ENCODE measurements at regions not wholly inside any gene's neighbourhood (a gene's known extent, or its start where the extent isn't known, plus 50 kb on each side); places are given as distances from the start of the nearest gene placed in this dataset.

GRCh38 chr2:111705711-111706336, 178.2 kb downstream of the ANAPC1 start:
- DNase-seq (peak; percentile 44), ATAC-seq (peak; percentile 53)
- Mint-ChIP-seq H3K36me3 (ENCODE audit: low read depth) (no peaks in the 10 kb centered on the region), H3K4me1 (ENCODE audit: low read depth) (peaks cover 45% of the 10 kb centered on the region), H3K27ac (peak overlapping the region; percentile 60), H3K4me3 (no peak overlapping the region), H3K27me3 (ENCODE audit: low read depth) (peaks cover 6% of the 10 kb centered on the region), H3K9me3 (ENCODE audit: insufficient read depth) (no peaks in the 10 kb centered on the region)
- CTCF ChIA-PET, result interaction anchor here (0.9 kb wide), 1 partner anchor 10 kb away, joined by 3 read pairs; no protein-coding TSS in a partner anchor
- POLR2A ChIA-PET, result interaction anchor here (0.6 to 0.7 kb wide), 2 partner anchors 182 to 1283 kb away, joined by 3 to 4 read pairs; no protein-coding TSS in a partner anchor

GRCh38 chr2:111706481-111707001, 177.5 kb downstream of the ANAPC1 start:
- Mint-ChIP-seq H3K9me3 (ENCODE audit: insufficient read depth) (no peaks in the 10 kb centered on the region), H3K27me3 (ENCODE audit: low read depth) (peaks cover 10% of the 10 kb centered on the region), H3K4me1 (ENCODE audit: low read depth) (peaks cover 42% of the 10 kb centered on the region), H3K4me3 (no peak overlapping the region), H3K36me3 (ENCODE audit: low read depth) (no peaks in the 10 kb centered on the region), H3K27ac (no peak overlapping the region)
- ChIA-PET CTCF (interaction anchor here (0.9 kb wide), 1 partner anchor 11 kb away, joined by 3 read pairs; no protein-coding TSS in a partner anchor), POLR2A (interaction anchor here (0.6 to 0.7 kb wide), 4 partner anchors 11 to 1283 kb away, joined by 3 to 4 read pairs (median 4); no protein-coding TSS in a partner anchor)
- no peak for DNase-seq
- ATAC-seq, result peak; percentile 31

GRCh38 chr2:111707700-111708099, 176.3 kb downstream of the ANAPC1 start:
- Mint-ChIP-seq H3K27me3 (ENCODE audit: low read depth) (peaks cover 18% of the 10 kb centered on the region), H3K36me3 (ENCODE audit: low read depth) (no peaks in the 10 kb centered on the region), H3K4me3 (no peak overlapping the region), H3K9me3 (ENCODE audit: insufficient read depth) (no peaks in the 10 kb centered on the region), H3K27ac (no peak overlapping the region), H3K4me1 (ENCODE audit: low read depth) (peaks cover 31% of the 10 kb centered on the region)
- ChIA-PET POLR2A (no interaction called here), CTCF (interaction anchor here (1.5 kb wide), 1 partner anchor 16 kb away, joined by 6 read pairs; no protein-coding TSS in a partner anchor)
- ATAC-seq (no peak), DNase-seq (no peak)

DNA sequence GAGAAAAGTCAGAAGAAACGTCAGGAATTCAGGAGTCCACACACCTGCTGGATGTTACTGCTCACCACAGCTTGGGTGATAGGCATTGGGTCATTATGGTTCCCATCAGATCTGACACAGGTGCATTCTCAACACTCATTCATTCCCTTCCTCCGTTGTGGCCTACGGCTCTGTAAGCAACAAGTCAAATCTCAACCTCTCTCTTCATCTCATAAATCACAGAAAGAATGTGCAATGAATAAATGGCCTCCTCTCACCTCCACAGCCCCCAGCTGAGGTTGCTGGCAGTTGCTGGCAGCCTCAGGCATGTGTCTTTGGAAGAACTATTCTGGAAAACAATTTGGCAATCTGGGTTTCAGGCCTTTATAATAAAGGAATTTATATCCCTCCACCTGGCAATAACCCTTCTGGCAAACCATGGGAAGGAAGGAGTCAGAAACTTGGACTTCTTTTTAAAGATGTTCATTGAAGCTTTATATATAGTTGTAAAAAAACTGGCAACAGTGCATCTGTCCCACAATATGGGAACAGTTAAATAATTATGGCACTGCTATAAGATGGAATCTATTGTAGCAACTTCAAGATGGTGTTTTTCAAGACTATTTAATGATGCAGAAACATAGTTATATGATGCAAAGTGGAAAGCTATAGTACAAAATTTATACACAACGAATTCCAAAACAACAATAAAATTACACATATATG, 175.4 kb downstream of the ANAPC1 start:
- H3K27me3 Mint-ChIP-seq (ENCODE audit: low read depth), result peaks cover 18% of the 10 kb centered on the region
- no peak overlapping the region for H3K27ac Mint-ChIP-seq
- ChIA-PET POLR2A (no interaction called here), CTCF (interaction anchor here (1.5 to 1.8 kb wide), 2 partner anchors 10 to 17 kb away, joined by 6 read pairs; no protein-coding TSS in a partner anchor)
- ATAC-seq (no peak), DNase-seq (no peak)
- peaks cover 30% of the 10 kb centered on the region for H3K4me1 Mint-ChIP-seq (ENCODE audit: low read depth)
- no peaks in the 10 kb centered on the region for H3K9me3 Mint-ChIP-seq (ENCODE audit: insufficient read depth)
- H3K4me3 Mint-ChIP-seq, result no peak overlapping the region
- H3K36me3 Mint-ChIP-seq (ENCODE audit: low read depth), result no peaks in the 10 kb centered on the region

- ChIA-PET POLR2A (no interaction called here), CTCF (interaction anchor here (0.9 to 1.8 kb wide), 3 partner anchors 10 to 19 kb away, joined by 3 to 6 read pairs (median 6); no protein-coding TSS in a partner anchor)
- H3K36me3 Mint-ChIP-seq (ENCODE audit: low read depth), result no peaks in the 10 kb centered on the region
- peaks cover 24% of the 10 kb centered on the region for H3K4me1 Mint-ChIP-seq (ENCODE audit: low read depth)
- peaks cover 18% of the 10 kb centered on the region for H3K27me3 Mint-ChIP-seq (ENCODE audit: low read depth)
- no peak overlapping the region for H3K27ac Mint-ChIP-seq
- no peak for DNase-seq
- H3K9me3 Mint-ChIP-seq (ENCODE audit: insufficient read depth), result no peaks in the 10 kb centered on the region
- no peak overlapping the region for H3K4me3 Mint-ChIP-seq
- no peak for ATAC-seq
Observed at GRCh38 chr2:111709321-111709720, 174.7 kb downstream of the ANAPC1 start.

- no peaks in the 10 kb centered on the region for H3K9me3 Mint-ChIP-seq (ENCODE audit: insufficient read depth)
- H3K4me3 Mint-ChIP-seq, result no peak overlapping the region
- H3K27me3 Mint-ChIP-seq (ENCODE audit: low read depth), result peaks cover 18% of the 10 kb centered on the region
- H3K4me1 Mint-ChIP-seq (ENCODE audit: low read depth), result peaks cover 19% of the 10 kb centered on the region
- no peak overlapping the region for H3K27ac Mint-ChIP-seq
- no peak for DNase-seq
- ChIA-PET POLR2A (no interaction called here), CTCF (interaction anchor here (0.9 to 1.8 kb wide), 3 partner anchors 9 to 19 kb away, joined by 3 to 6 read pairs (median 4); no protein-coding TSS in a partner anchor)
- ATAC-seq, result no peak
- no peaks in the 10 kb centered on the region for H3K36me3 Mint-ChIP-seq (ENCODE audit: low read depth)
Observed at GRCh38 chr2:111710085-111710484, 173.9 kb downstream of the ANAPC1 start.

GRCh38 chr2:111710613-111711012, 173.4 kb downstream of the ANAPC1 start:
- ChIA-PET POLR2A (no interaction called here), CTCF (interaction anchor here (1.2 to 1.8 kb wide), 2 partner anchors 9 to 12 kb away, joined by 4 to 6 read pairs; no protein-coding TSS in a partner anchor)
- Mint-ChIP-seq H3K4me1 (ENCODE audit: low read depth) (peaks cover 14% of the 10 kb centered on the region), H3K36me3 (ENCODE audit: low read depth) (no peaks in the 10 kb centered on the region), H3K4me3 (no peak overlapping the region), H3K27ac (no peak overlapping the region), H3K9me3 (ENCODE audit: insufficient read depth) (no peaks in the 10 kb centered on the region), H3K27me3 (ENCODE audit: low read depth) (peaks cover 18% of the 10 kb centered on the region)
- DNase-seq (no peak), ATAC-seq (no peak)

GRCh38 chr2:111711270-111711669, 172.7 kb downstream of the ANAPC1 start:
- Mint-ChIP-seq H3K27ac (no peak overlapping the region), H3K36me3 (ENCODE audit: low read depth) (no peaks in the 10 kb centered on the region), H3K9me3 (ENCODE audit: insufficient read depth) (no peaks in the 10 kb centered on the region), H3K27me3 (ENCODE audit: low read depth) (peaks cover 18% of the 10 kb centered on the region), H3K4me1 (ENCODE audit: low read depth) (peaks cover 7% of the 10 kb centered on the region), H3K4me3 (no peak overlapping the region)
- CTCF ChIA-PET, result no interaction called here
- ATAC-seq, result no peak
- no peak for DNase-seq
- POLR2A ChIA-PET, result no interaction called here

DNA sequence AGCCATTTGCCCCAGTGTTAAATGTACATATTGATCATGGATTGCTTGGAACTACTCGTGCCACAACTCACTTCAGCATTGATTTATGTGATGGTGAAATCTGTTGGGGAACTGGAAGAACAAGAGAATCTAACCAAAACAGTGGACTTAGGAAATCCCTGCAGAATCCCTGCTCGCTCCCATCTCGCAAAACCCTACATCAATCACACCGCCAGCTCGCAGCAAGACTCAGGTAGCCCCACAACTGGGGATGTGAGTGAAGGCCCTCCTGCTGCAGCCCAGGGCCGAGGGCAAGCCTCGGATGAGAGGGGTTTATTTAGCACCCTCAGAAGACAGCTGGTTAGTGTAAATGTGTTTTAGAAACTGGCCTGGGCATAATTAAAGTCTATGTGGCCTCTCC, 171.6 kb downstream of the ANAPC1 start:
- DNase-seq, result no peak
- H3K9me3 Mint-ChIP-seq (ENCODE audit: insufficient read depth), result no peaks in the 10 kb centered on the region

GRCh38 chr2:111712940-111713515, 171.0 kb downstream of the ANAPC1 start:
- Mint-ChIP-seq H3K4me1 (ENCODE audit: low read depth) (peaks cover 6% of the 10 kb centered on the region), H3K36me3 (ENCODE audit: low read depth) (no peaks in the 10 kb centered on the region), H3K4me3 (no peak overlapping the region), H3K9me3 (ENCODE audit: insufficient read depth) (no peaks in the 10 kb centered on the region), H3K27me3 (ENCODE audit: low read depth) (peaks cover 18% of the 10 kb centered on the region), H3K27ac (no peak overlapping the region)
- POLR2A ChIA-PET, result no interaction called here
- CTCF ChIA-PET, result no interaction called here
- ATAC-seq (no peak), DNase-seq (no peak)

More for the DNA sequence above, 171.6 kb downstream of the ANAPC1 start:
- H3K36me3 Mint-ChIP-seq (ENCODE audit: low read depth), result no peaks in the 10 kb centered on the region
- H3K4me3 Mint-ChIP-seq, result no peak overlapping the region
- peaks cover 18% of the 10 kb centered on the region for H3K27me3 Mint-ChIP-seq (ENCODE audit: low read depth)
- ChIA-PET POLR2A (no interaction called here), CTCF (no interaction called here)
- ATAC-seq, result no peak
- H3K27ac Mint-ChIP-seq, result no peak overlapping the region
- H3K4me1 Mint-ChIP-seq (ENCODE audit: low read depth), result peaks cover 6% of the 10 kb centered on the region

DNA sequence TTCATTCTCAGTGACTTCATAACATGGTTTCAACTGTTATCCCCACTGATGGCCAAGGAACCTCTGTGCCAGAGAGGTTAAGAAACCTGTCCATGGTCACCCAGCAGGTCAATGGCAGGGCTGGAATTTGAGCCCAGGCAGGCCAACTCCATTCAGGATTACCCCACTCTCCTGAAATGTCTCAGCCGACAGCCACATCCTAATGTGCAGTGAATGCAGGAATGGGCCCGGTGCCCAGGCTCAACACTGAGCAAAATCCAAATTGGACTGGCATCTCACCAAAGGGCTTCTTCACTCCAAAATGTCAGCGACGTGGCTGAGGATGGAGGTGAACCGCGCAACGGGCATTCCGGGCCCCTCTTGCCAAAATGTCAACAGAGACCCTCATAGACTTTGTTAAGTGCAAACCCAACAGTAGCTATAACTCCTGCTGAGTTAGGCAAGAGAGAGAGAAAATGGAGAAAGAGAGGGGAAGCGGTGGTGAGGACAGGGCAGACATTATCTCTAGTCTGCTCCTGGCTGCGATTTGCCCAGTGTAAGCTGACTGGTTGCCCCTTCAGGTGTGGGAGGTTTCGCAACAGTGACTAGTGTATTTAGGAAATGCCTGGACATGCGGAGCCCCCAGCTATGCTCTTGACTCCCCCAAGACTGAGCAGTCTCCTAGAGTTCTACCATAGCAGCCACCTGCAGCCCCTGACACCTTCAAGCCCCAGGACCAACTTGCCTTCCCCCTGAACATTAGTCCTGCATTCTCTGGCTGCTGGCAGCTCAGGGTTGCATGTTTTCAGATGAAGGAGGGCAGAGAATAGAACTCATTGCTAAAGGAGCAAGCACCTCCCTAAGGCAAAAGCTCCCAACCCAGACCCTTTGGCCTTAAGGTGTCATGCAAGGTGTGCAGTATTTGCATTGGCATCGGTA, 167.7 kb downstream of the ANAPC1 start:
- ATAC-seq (no peak), DNase-seq (no peak)
- no peaks in the 10 kb centered on the region for H3K36me3 Mint-ChIP-seq (ENCODE audit: low read depth)
- ChIA-PET POLR2A (no interaction called here), CTCF (no interaction called here)
- no peaks in the 10 kb centered on the region for H3K4me1 Mint-ChIP-seq (ENCODE audit: low read depth)
- no peak overlapping the region for H3K27ac Mint-ChIP-seq
- no peak overlapping the region for H3K4me3 Mint-ChIP-seq
- peaks cover 11% of the 10 kb centered on the region for H3K27me3 Mint-ChIP-seq (ENCODE audit: low read depth)
- no peaks in the 10 kb centered on the region for H3K9me3 Mint-ChIP-seq (ENCODE audit: insufficient read depth)

All from activated CD8-positive, alpha-beta T cell treated with anti-CD3 and anti-CD28 coated beads, Interleukin-2, amount 10 ng/mL, durations not matched to agents 7 days and 5 days (primary cell).